HCT116 (cell line): ENCODE measurements at regions not wholly inside any gene's neighbourhood (a gene's known extent, or its start where the extent isn't known, plus 50 kb on each side); places are given as distances from the start of the nearest gene placed in this dataset.

Experiments
- ATAC-seq: fragments of 200-7000 bp; cut with Tn5 transposase; 2 replicates; pipeline ENCODE4 v1.9.1; 2020; ENCODE audit warnings: mild to moderate bottlenecking, moderate library complexity
- BruUV-seq: library from RNA; stranded (reverse); fragments of 400-500 nt; replicated peaks from 2 replicates; lab custom pipeline; 2021; lab: Mats Ljungman, UMichigan
- CTCF ChIA-PET: fragments of 300-600 bp; sonication (Branson Sonifier 250); formaldehyde crosslinking; loops from one replicate; lab custom pipeline; 2021; ENCODE audit warnings: antibody characterized with exemption; lab: Charles Lee
- POLR2A ChIA-PET: fragments of 300-600, 350-600 bp; sonication (Branson Sonifier 250); formaldehyde crosslinking; loops from one replicate; lab custom pipeline; 2021; ENCODE audit warnings: antibody characterized with exemption; lab: Charles Lee
- RAD21 ChIA-PET, 2 experiments: fragments of 300-600 bp; sonication (Branson Sonifier 250); formaldehyde crosslinking; loops; one replicate each; lab custom pipeline; 2023; ENCODE audit warnings: low total read pairs in 2 of 2; ENCODE audit not compliant: uncharacterized antibody in 2 of 2, unreplicated experiment in 2 of 2, low non-redundant PET in 1 of 2; lab: Charles Lee
- DNase-seq: peaks from one replicate; pipeline ENCODE4 v3.0.0-alpha.2; 2010; ENCODE audit warnings: low read depth, low spot score
- H2AFZ ChIP-seq: fragments of 200-600 bp; shearing (Covaris generic), sonication (generic); 2 replicates; pipeline ENCODE4 v1.6.1; 2017; ENCODE audit warnings: low read depth, mixed run types, mixed read lengths, antibody characterized with exemption, low read length; ENCODE audit not compliant: poor library complexity, severe bottlenecking
- H3K27ac ChIP-seq: 2 replicates; pipeline ENCODE4 v1.5.1; 2012; ENCODE audit warnings: low read depth, low read length
- H3K27me3 ChIP-seq: fragments of 200-600 bp; sonication (generic); 2 replicates; pipeline ENCODE4 v1.6.1; 2016; ENCODE audit warnings: mixed run types, low read length, mixed read lengths; ENCODE audit not compliant: insufficient read depth
- H3K36me3 ChIP-seq, 2 experiments: fragments of 200-500 bp in 1 of 2; fragments of 200-600 bp in 1 of 2; sonication (Bioruptor generic) in 1 of 2; sonication (generic) in 1 of 2; 2 replicates each; pipeline versions ENCODE4 v1.5.1 to v1.6.1; 2014 to 2016; ENCODE audit warnings: low read length in 2 of 2, inconsistent platforms in 1 of 2, mixed read lengths in 1 of 2, mixed run types in 1 of 2; ENCODE audit not compliant: insufficient read depth in 2 of 2, control insufficient read depth in 1 of 2
- H3K4me1 ChIP-seq, 2 experiments: fragments of 200-600 bp in 1 of 2; sonication (generic) in 1 of 2; 2 replicates each; pipeline versions ENCODE4 v1.5.1 to v1.6.1; 2012 to 2017; ENCODE audit warnings: low read length in 2 of 2, inconsistent platforms in 1 of 2, mild to moderate bottlenecking in 1 of 2, mixed read lengths in 1 of 2, mixed run types in 1 of 2, moderate library complexity in 1 of 2; ENCODE audit not compliant: insufficient read depth in 2 of 2, control insufficient read depth in 1 of 2
- H3K4me2 ChIP-seq: fragments of 200-600 bp; sonication (generic); 2 replicates; pipeline ENCODE4 v1.6.1; 2017; ENCODE audit warnings: mixed run types, low read length, mixed read lengths
- H3K4me3 ChIP-seq, 2 experiments: fragments of 200-600 bp in 1 of 2; sonication (generic) in 1 of 2; replicated peaks in 1 of 2; 2 replicates each; pipeline ENCODE4 v1.5.1; 2011 to 2016; ENCODE audit warnings: low read length in 2 of 2, control low read depth in 1 of 2, low read depth in 1 of 2, mild to moderate bottlenecking in 1 of 2, mixed read lengths in 1 of 2, mixed run types in 1 of 2
- H3K79me2 ChIP-seq: fragments of 200-600 bp; sonication (generic); 2 replicates; pipeline ENCODE4 v1.6.1; 2017; ENCODE audit warnings: mild to moderate bottlenecking, mixed run types, low read length, moderate library complexity, mixed read lengths; ENCODE audit not compliant: insufficient read depth
- H3K9ac ChIP-seq: fragments of 200-600 bp; sonication (generic); 2 replicates; pipeline ENCODE4 v1.6.1; 2016; ENCODE audit warnings: low read length, mixed read lengths
- H3K9me2 ChIP-seq: fragments of 200-600 bp; sonication (generic), shearing (Covaris generic); 2 replicates; pipeline ENCODE4 v1.6.1; 2017; ENCODE audit warnings: mixed run types, mild to moderate bottlenecking, moderate library complexity; ENCODE audit not compliant: insufficient read depth
- H3K9me3 ChIP-seq, 2 experiments: fragments of 200-500 bp in 1 of 2; fragments of 200-600 bp in 1 of 2; sonication (Bioruptor generic) in 1 of 2; sonication (generic) in 1 of 2; 2 replicates each; pipeline ENCODE4 v1.6.1; 2014 to 2017; ENCODE audit warnings: low read length in 2 of 2, mixed read lengths in 2 of 2, inconsistent platforms in 1 of 2, low read depth in 1 of 2, mild to moderate bottlenecking in 1 of 2, mixed run types in 1 of 2, moderate library complexity in 1 of 2; ENCODE audit not compliant: control insufficient read depth in 1 of 2, insufficient read depth in 1 of 2
- H4K20me1 ChIP-seq: fragments of 200-600 bp; sonication (generic), shearing (Covaris generic); 2 replicates; pipeline ENCODE4 v1.6.1; 2017; ENCODE audit warnings: mixed run types, mild to moderate bottlenecking, moderate library complexity; ENCODE audit not compliant: insufficient read depth
- CEBPB ChIP-seq: IDR thresholded peaks from 2 replicates; pipeline ENCODE4 v1.6.1; 2012; ENCODE audit warnings: low read depth
- EGR1 ChIP-seq: IDR thresholded peaks from 2 replicates; pipeline ENCODE4 v1.6.1; 2012; ENCODE audit warnings: low read depth
- ELF1 ChIP-seq: IDR thresholded peaks from 2 replicates; pipeline ENCODE4 v1.6.1; 2012; ENCODE audit warnings: low read depth, borderline replicate concordance
- EZH2phosphoT487 ChIP-seq: fragments of 200-600 bp; IDR thresholded peaks from 2 replicates; pipeline ENCODE4 v1.6.1; 2018; ENCODE audit warnings: antibody characterized with exemption, borderline replicate concordance
- FOSL1 ChIP-seq: IDR thresholded peaks from 2 replicates; pipeline ENCODE4 v1.6.1; 2012; ENCODE audit warnings: low read depth
- JUND ChIP-seq: IDR thresholded peaks from 2 replicates; pipeline ENCODE4 v1.6.1; 2012
- POLR2A ChIP-seq: IDR thresholded peaks from 2 replicates; pipeline ENCODE4 v1.7.0; 2011; ENCODE audit warnings: borderline replicate concordance; ENCODE audit not compliant: insufficient read depth, insufficient read length; ENCODE audit errors: extremely low read depth
- POLR2AphosphoS5 ChIP-seq: IDR thresholded peaks from 2 replicates; pipeline ENCODE4 v1.6.1; 2011; ENCODE audit warnings: mild to moderate bottlenecking, low read depth, low read length, moderate library complexity
- RAD21 ChIP-seq: IDR thresholded peaks from 2 replicates; pipeline ENCODE4 v1.6.1; 2012; ENCODE audit warnings: low read depth, mild to moderate bottlenecking
- SIN3A ChIP-seq: IDR thresholded peaks from 2 replicates; pipeline ENCODE4 v1.6.1; 2012; ENCODE audit warnings: low read depth
- SP1 ChIP-seq: IDR thresholded peaks from 2 replicates; pipeline ENCODE4 v1.6.1; 2012; ENCODE audit warnings: low read depth
- TCF7L2 ChIP-seq: IDR thresholded peaks from 2 replicates; pipeline ENCODE4 v1.7.0; 2011; ENCODE audit warnings: borderline replicate concordance, inconsistent platforms; ENCODE audit not compliant: insufficient read depth, insufficient read length; ENCODE audit errors: extremely low read depth
- YY1 ChIP-seq: IDR thresholded peaks from 2 replicates; pipeline ENCODE4 v1.6.1; 2011; ENCODE audit warnings: low read length, low read depth, moderate library complexity, mild to moderate bottlenecking; ENCODE audit not compliant: insufficient replicate concordance; ENCODE audit errors: extremely low read depth
- ZFX ChIP-seq: fragments of 450-650 bp; IDR thresholded peaks from 2 replicates; pipeline ENCODE4 v1.6.1; 2017
- ZNF274 ChIP-seq: fragments of 200-500 bp; sonication (Bioruptor generic); IDR thresholded peaks from 2 replicates; pipeline ENCODE4 v1.6.1; 2014; ENCODE audit warnings: mild to moderate bottlenecking, low read depth, low read length, inconsistent platforms
- intact Hi-C: fragments of 100-400 bp; cut with micrococcal nuclease; formaldehyde crosslinking; loops from 2 replicates; pipeline ENCODE4 v1.10.0; 2022
- TF ChIP-seq, protein P1 (sequence below): IDR thresholded peaks from 2 replicates; pipeline ENCODE4 v1.6.1; 2011; ENCODE audit warnings: mild to moderate bottlenecking, low read length, moderate library complexity; ENCODE audit not compliant: insufficient replicate concordance; ENCODE audit errors: extremely low read depth
- TF ChIP-seq, protein P2 (sequence below), 3 experiments: fragments of 200-600 bp in 1 of 3; sonication (generic) in 1 of 3; IDR thresholded peaks in 2 of 3; conservative IDR thresholded peaks in 1 of 3; 2 replicates each; pipeline ENCODE4 v1.5.1; 2012 to 2017; ENCODE audit warnings: low read depth in 2 of 3, low read length in 2 of 3, antibody characterized with exemption in 1 of 3, borderline replicate concordance in 1 of 3, control low read depth in 1 of 3, mild to moderate bottlenecking in 1 of 3, mixed read lengths in 1 of 3, mixed run types in 1 of 3, moderate library complexity in 1 of 3; ENCODE audit not compliant: insufficient read depth in 1 of 3
- TF ChIP-seq, protein P3 (sequence below): IDR thresholded peaks from 2 replicates; pipeline ENCODE4 v1.6.1; 2012; ENCODE audit warnings: low read depth

DNA sequence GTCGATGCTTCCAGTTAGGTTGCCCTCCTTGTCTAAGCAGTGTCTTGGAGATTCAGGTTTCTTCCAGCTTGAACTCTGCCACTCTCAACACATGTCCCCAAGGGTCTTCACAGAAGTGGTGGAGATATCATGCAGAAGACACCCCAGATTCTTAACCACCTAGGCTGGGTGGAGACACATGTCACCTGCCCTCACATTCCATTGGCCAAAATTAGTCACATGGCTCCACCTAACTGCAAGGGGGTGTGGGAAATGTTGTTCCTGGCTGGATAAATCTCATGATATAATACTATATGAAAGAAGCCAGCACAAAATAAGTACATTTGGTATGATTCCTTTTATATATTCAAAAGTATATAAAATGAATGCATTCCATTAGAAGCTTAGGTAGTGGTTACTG, 52.9 kb upstream of the SNRPB2 start:
- Histone ChIP-seq H3K9ac (no peak overlapping the region), H3K36me3 (no peaks in the 10 kb centered on the region), H3K9me3 (no peaks in the 10 kb centered on the region), H3K4me1 (no peaks in the 10 kb centered on the region), H3K27ac (no peak overlapping the region), H2AFZ (no peak overlapping the region), H3K4me2 (no peak overlapping the region), H3K79me2 (no peaks in the 10 kb centered on the region), H3K4me3 (no peak overlapping the region), H3K9me2 (no peaks in the 10 kb centered on the region), H4K20me1 (no peaks in the 10 kb centered on the region), H3K27me3 (no peaks in the 10 kb centered on the region)
- POLR2A ChIA-PET, result no interaction called here
- TF ChIP-seq ELF1, result no peak
- no peak for TF ChIP-seq EGR1
- TF ChIP-seq TCF7L2, result no peak
- no peak for TF ChIP-seq RAD21
- TF ChIP-seq, protein P1, sequence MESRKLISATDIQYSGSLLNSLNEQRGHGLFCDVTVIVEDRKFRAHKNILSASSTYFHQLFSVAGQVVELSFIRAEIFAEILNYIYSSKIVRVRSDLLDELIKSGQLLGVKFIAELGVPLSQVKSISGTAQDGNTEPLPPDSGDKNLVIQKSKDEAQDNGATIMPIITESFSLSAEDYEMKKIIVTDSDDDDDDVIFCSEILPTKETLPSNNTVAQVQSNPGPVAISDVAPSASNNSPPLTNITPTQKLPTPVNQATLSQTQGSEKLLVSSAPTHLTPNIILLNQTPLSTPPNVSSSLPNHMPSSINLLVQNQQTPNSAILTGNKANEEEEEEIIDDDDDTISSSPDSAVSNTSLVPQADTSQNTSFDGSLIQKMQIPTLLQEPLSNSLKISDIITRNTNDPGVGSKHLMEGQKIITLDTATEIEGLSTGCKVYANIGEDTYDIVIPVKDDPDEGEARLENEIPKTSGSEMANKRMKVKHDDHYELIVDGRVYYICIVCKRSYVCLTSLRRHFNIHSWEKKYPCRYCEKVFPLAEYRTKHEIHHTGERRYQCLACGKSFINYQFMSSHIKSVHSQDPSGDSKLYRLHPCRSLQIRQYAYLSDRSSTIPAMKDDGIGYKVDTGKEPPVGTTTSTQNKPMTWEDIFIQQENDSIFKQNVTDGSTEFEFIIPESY, result no peak
- TF ChIP-seq, protein P2, sequence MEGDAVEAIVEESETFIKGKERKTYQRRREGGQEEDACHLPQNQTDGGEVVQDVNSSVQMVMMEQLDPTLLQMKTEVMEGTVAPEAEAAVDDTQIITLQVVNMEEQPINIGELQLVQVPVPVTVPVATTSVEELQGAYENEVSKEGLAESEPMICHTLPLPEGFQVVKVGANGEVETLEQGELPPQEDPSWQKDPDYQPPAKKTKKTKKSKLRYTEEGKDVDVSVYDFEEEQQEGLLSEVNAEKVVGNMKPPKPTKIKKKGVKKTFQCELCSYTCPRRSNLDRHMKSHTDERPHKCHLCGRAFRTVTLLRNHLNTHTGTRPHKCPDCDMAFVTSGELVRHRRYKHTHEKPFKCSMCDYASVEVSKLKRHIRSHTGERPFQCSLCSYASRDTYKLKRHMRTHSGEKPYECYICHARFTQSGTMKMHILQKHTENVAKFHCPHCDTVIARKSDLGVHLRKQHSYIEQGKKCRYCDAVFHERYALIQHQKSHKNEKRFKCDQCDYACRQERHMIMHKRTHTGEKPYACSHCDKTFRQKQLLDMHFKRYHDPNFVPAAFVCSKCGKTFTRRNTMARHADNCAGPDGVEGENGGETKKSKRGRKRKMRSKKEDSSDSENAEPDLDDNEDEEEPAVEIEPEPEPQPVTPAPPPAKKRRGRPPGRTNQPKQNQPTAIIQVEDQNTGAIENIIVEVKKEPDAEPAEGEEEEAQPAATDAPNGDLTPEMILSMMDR (IDR thresholded peaks at IDR 0.05 in 2 of 3, conservative IDR thresholded peaks at IDR 0.05 in 1 of 3; ENCODE audit: borderline replicate concordance in 1 of 3, insufficient read depth in 1 of 3, low read depth in 2 of 3, low read length in 2 of 3), result no peak
- TF ChIP-seq EZH2phosphoT487, result no peak
- TF ChIP-seq SP1, result no peak
- TF ChIP-seq POLR2AphosphoS5, result no peak
- TF ChIP-seq POLR2A, result no peak
- no peak for TF ChIP-seq ZNF274
- no peak for TF ChIP-seq ZFX
- no peak for TF ChIP-seq SIN3A
- TF ChIP-seq CEBPB, result no peak
- no peak for TF ChIP-seq JUND
- TF ChIP-seq YY1, result no peak
- TF ChIP-seq, protein P3, sequence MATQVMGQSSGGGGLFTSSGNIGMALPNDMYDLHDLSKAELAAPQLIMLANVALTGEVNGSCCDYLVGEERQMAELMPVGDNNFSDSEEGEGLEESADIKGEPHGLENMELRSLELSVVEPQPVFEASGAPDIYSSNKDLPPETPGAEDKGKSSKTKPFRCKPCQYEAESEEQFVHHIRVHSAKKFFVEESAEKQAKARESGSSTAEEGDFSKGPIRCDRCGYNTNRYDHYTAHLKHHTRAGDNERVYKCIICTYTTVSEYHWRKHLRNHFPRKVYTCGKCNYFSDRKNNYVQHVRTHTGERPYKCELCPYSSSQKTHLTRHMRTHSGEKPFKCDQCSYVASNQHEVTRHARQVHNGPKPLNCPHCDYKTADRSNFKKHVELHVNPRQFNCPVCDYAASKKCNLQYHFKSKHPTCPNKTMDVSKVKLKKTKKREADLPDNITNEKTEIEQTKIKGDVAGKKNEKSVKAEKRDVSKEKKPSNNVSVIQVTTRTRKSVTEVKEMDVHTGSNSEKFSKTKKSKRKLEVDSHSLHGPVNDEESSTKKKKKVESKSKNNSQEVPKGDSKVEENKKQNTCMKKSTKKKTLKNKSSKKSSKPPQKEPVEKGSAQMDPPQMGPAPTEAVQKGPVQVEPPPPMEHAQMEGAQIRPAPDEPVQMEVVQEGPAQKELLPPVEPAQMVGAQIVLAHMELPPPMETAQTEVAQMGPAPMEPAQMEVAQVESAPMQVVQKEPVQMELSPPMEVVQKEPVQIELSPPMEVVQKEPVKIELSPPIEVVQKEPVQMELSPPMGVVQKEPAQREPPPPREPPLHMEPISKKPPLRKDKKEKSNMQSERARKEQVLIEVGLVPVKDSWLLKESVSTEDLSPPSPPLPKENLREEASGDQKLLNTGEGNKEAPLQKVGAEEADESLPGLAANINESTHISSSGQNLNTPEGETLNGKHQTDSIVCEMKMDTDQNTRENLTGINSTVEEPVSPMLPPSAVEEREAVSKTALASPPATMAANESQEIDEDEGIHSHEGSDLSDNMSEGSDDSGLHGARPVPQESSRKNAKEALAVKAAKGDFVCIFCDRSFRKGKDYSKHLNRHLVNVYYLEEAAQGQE, result no peak
- no peak for TF ChIP-seq FOSL1
- DNase-seq (no peak), ATAC-seq (no peak)
- intact Hi-C loops, result no loop called here
- no TSS peak for BruUV-seq
- CTCF ChIA-PET, result no interaction called here
- RAD21 ChIA-PET, result no interaction called here
